ENCODE measurements at regions not wholly inside any gene's neighbourhood (a gene's known extent, or its start where the extent isn't known, plus 50 kb on each side); places are given as distances from the start of the nearest gene placed in this dataset.

DNA sequence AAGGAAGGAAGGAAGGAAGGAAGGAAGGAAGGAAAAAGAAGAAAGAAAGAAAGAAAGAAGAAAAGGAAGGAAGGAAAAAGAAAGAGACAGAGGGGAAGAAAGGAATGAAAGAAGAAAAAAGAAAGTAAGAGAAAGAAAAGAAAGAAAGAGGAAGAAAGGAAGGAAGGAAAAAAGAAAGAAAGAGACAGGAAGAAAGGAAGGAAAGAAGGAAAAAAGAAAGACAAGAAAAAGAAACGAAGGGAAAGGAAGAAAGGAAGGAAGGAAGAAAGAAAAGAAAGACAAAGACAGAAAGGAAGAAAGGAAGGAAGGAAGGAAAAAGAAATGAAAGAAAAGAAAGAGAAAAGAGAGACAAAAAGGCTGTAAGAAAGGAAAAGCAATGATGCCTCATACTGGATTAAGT, 101.1 kb upstream of the PPP2R3B start:
- TF ChIP-seq ZBTB8A (tag by site-specific recombination; IDR thresholded peaks at IDR 0.05) (no peak), ZNF768 (tag by site-specific recombination; IDR thresholded peaks at IDR 0.05) (no peak), ZEB2 (tag by site-specific recombination; IDR thresholded peaks at IDR 0.05) (no peak), KLF1 (tag by site-specific recombination; IDR thresholded peaks at IDR 0.05) (no peak), IKZF3 (tag by site-specific recombination; IDR thresholded peaks at IDR 0.05) (no peak), SETDB1 (IDR thresholded peaks at IDR 0.05; ENCODE audit: insufficient read length, low read length) (no peak), ZNF560 (tag by site-specific recombination; IDR thresholded peaks at IDR 0.05; ENCODE audit: borderline replicate concordance) (no peak)
- TF ChIP-seq, protein P1, sequence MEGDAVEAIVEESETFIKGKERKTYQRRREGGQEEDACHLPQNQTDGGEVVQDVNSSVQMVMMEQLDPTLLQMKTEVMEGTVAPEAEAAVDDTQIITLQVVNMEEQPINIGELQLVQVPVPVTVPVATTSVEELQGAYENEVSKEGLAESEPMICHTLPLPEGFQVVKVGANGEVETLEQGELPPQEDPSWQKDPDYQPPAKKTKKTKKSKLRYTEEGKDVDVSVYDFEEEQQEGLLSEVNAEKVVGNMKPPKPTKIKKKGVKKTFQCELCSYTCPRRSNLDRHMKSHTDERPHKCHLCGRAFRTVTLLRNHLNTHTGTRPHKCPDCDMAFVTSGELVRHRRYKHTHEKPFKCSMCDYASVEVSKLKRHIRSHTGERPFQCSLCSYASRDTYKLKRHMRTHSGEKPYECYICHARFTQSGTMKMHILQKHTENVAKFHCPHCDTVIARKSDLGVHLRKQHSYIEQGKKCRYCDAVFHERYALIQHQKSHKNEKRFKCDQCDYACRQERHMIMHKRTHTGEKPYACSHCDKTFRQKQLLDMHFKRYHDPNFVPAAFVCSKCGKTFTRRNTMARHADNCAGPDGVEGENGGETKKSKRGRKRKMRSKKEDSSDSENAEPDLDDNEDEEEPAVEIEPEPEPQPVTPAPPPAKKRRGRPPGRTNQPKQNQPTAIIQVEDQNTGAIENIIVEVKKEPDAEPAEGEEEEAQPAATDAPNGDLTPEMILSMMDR (tag by site-specific recombination; IDR thresholded peaks at IDR 0.05) = no peak
- TF ChIP-seq, protein P2, sequence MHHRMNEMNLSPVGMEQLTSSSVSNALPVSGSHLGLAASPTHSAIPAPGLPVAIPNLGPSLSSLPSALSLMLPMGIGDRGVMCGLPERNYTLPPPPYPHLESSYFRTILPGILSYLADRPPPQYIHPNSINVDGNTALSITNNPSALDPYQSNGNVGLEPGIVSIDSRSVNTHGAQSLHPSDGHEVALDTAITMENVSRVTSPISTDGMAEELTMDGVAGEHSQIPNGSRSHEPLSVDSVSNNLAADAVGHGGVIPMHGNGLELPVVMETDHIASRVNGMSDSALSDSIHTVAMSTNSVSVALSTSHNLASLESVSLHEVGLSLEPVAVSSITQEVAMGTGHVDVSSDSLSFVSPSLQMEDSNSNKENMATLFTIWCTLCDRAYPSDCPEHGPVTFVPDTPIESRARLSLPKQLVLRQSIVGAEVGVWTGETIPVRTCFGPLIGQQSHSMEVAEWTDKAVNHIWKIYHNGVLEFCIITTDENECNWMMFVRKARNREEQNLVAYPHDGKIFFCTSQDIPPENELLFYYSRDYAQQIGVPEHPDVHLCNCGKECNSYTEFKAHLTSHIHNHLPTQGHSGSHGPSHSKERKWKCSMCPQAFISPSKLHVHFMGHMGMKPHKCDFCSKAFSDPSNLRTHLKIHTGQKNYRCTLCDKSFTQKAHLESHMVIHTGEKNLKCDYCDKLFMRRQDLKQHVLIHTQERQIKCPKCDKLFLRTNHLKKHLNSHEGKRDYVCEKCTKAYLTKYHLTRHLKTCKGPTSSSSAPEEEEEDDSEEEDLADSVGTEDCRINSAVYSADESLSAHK (tag by site-specific recombination; IDR thresholded peaks at IDR 0.05) = no peak
- TF ChIP-seq, protein P3, sequence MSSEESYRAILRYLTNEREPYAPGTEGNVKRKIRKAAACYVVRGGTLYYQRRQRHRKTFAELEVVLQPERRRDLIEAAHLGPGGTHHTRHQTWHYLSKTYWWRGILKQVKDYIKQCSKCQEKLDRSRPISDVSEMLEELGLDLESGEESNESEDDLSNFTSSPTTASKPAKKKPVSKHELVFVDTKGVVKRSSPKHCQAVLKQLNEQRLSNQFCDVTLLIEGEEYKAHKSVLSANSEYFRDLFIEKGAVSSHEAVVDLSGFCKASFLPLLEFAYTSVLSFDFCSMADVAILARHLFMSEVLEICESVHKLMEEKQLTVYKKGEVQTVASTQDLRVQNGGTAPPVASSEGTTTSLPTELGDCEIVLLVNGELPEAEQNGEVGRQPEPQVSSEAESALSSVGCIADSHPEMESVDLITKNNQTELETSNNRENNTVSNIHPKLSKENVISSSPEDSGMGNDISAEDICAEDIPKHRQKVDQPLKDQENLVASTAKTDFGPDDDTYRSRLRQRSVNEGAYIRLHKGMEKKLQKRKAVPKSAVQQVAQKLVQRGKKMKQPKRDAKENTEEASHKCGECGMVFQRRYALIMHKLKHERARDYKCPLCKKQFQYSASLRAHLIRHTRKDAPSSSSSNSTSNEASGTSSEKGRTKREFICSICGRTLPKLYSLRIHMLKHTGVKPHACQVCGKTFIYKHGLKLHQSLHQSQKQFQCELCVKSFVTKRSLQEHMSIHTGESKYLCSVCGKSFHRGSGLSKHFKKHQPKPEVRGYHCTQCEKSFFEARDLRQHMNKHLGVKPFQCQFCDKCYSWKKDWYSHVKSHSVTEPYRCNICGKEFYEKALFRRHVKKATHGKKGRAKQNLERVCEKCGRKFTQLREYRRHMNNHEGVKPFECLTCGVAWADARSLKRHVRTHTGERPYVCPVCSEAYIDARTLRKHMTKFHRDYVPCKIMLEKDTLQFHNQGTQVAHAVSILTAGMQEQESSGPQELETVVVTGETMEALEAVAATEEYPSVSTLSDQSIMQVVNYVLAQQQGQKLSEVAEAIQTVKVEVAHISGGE (tag by site-specific recombination; conservative IDR thresholded peaks at IDR 0.05; ENCODE audit: low read depth) = no peak

Data from HEK293 (cell line).